ENCODE measurements at regions not wholly inside any gene's neighbourhood (a gene's known extent, or its start where the extent isn't known, plus 50 kb on each side); places are given as distances from the start of the nearest gene placed in this dataset.

- TF ChIP-seq HOXD13 (CRISPR knock-in tag; IDR thresholded peaks at IDR 0.05; ENCODE audit: borderline replicate concordance) (no peak), CTCF (tag by site-specific recombination; IDR thresholded peaks at IDR 0.05) (no peak), ATF2 (tag by site-specific recombination; IDR thresholded peaks at IDR 0.05; ENCODE audit: low read depth) (no peak), ZNF366 (tag by site-specific recombination; conservative IDR thresholded peaks at IDR 0.05) (no peak), ZSCAN23 (tag by site-specific recombination; IDR thresholded peaks at IDR 0.05) (no peak), ZNF175 (tag by site-specific recombination; IDR thresholded peaks at IDR 0.05) (no peak), ZNF416 (tag by site-specific recombination; IDR thresholded peaks at IDR 0.05) (no peak), ZNF2 (tag by site-specific recombination; IDR thresholded peaks at IDR 0.05) (no peak), MEIS1 (CRISPR knock-in tag; IDR thresholded peaks at IDR 0.05; ENCODE audit: borderline replicate concordance) (no peak), ZNF24 (tag by site-specific recombination; IDR thresholded peaks at IDR 0.05) (no peak), ZNF274 (IDR thresholded peaks at IDR 0.05; ENCODE audit: low read length) (no peak), ZNF274 (tag by site-specific recombination; IDR thresholded peaks at IDR 0.05; ENCODE audit: borderline replicate concordance) (no peak), ZNF664 (tag by site-specific recombination; IDR thresholded peaks at IDR 0.05) (no peak), BCL11A (tag by site-specific recombination; IDR thresholded peaks at IDR 0.05; ENCODE audit: low read depth) (no peak), ZNF76 (tag by site-specific recombination; IDR thresholded peaks at IDR 0.05; ENCODE audit: borderline replicate concordance, low read depth) (no peak)
Measured at GRCh38 chr4:152128356-152128755, 367.5 kb upstream of the GATB start.
